Prostate gland (tissue), 2 donors: ENCODE measurements at regions not wholly inside any gene's neighbourhood (a gene's known extent, or its start where the extent isn't known, plus 50 kb on each side); places are given as distances from the start of the nearest gene placed in this dataset.

Experiments
- DNase-seq: peaks from one replicate; pipeline ENCODE4 v3.0.0-alpha.2; 2019; ENCODE audit warnings: low spot score
- H3K27ac ChIP-seq, 2 donors: fragments of 200-600 bp; sonication (generic); 2 replicates each; pipeline ENCODE4 v1.5.1; 2017 to 2019
- H3K27me3 ChIP-seq: fragments of 200-600 bp; sonication (generic); replicated peaks from 2 replicates; pipeline ENCODE4 v1.5.1; 2019; ENCODE audit not compliant: insufficient read depth
- H3K36me3 ChIP-seq, 2 donors: fragments of 200-600 bp; sonication (generic); 1 replicate in 1 of 2; 2 replicates in 1 of 2; pipeline versions ENCODE4 v1.5.1 to v1.8.1; 2017 to 2019
- H3K4me1 ChIP-seq: fragments of 200-600 bp; sonication (generic); replicated peaks from 2 replicates; pipeline ENCODE4 v1.5.1; 2019
- H3K4me3 ChIP-seq, 2 donors: fragments of 200-600 bp; sonication (generic); 2 replicates each; pipeline ENCODE4 v1.5.1; 2017 to 2019
- H3K9me3 ChIP-seq: fragments of 200-600 bp; sonication (generic); 2 replicates; pipeline ENCODE4 v1.5.1; 2017
- CTCF ChIP-seq, 4 experiments: fragments of 200-600 bp in 2 of 4; fragments of 450-650 bp in 2 of 4; sonication (generic) in 2 of 4; IDR thresholded peaks; 1 replicate in 3 of 4; 2 replicates in 1 of 4; pipeline ENCODE4 v1.5.1; 2016 to 2019; ENCODE audit warnings: antibody characterized with exemption in 4 of 4, mild to moderate bottlenecking in 2 of 4, moderate library complexity in 2 of 4
- POLR2A ChIP-seq: fragments of 450-650 bp; IDR thresholded peaks from one replicate; pipeline ENCODE4 v1.6.1; 2016; ENCODE audit warnings: antibody characterized with exemption, mild to moderate bottlenecking
- POLR2AphosphoS5 ChIP-seq: sonication (generic); formaldehyde crosslinking; IDR thresholded peaks from one replicate; pipeline ENCODE4 v1.6.1; 2017; ENCODE audit warnings: antibody characterized with exemption
- WGBS: methylation state at CpG from one replicate; pipeline ENCODE4 v1.1.5; 2018; 5-methylcytosine and 5-hydroxymethylcytosine counted together
- intact Hi-C: fragments of 100-400 bp; cut with DNase I; formaldehyde crosslinking; loops from one replicate; pipeline ENCODE4 v1.14.2; 2022

GRCh38 chr2:111662039-111662770 lies 221.8 kb downstream of the ANAPC1 start:
- no peak overlapping the region for H3K4me3 ChIP-seq
- WGBS: 47% methylated on average over 6 of the region's 6 CpGs
- H3K27me3 ChIP-seq: no peaks in the 10 kb centered on the region
- H3K4me1 ChIP-seq: no peaks in the 10 kb centered on the region
- no peaks in the 10 kb centered on the region for H3K9me3 ChIP-seq
- no peak for DNase-seq
- H3K36me3 ChIP-seq: no peaks in the 10 kb centered on the region
- TF ChIP-seq POLR2AphosphoS5 (no peak), CTCF (IDR thresholded peaks at IDR 0.05) (no peak), POLR2A (no peak)
- intact Hi-C loops: no loop called here
- no peak overlapping the region for H3K27ac ChIP-seq

GRCh38 chr2:111662771-111663470 lies 221.1 kb downstream of the ANAPC1 start:
- no peak for TF ChIP-seq POLR2AphosphoS5
- no peak for TF ChIP-seq CTCF (IDR thresholded peaks at IDR 0.05)
- TF ChIP-seq POLR2A: no peak
- Histone ChIP-seq H3K4me3 (no peak overlapping the region), H3K4me1 (no peaks in the 10 kb centered on the region), H3K9me3 (no peaks in the 10 kb centered on the region), H3K36me3 (no peaks in the 10 kb centered on the region), H3K27ac (no peak overlapping the region), H3K27me3 (no peaks in the 10 kb centered on the region)
- no peak for DNase-seq
- 88% methylated on average over 7 of the region's 7 CpGs for WGBS
- intact Hi-C loops: no loop called here

DNA sequence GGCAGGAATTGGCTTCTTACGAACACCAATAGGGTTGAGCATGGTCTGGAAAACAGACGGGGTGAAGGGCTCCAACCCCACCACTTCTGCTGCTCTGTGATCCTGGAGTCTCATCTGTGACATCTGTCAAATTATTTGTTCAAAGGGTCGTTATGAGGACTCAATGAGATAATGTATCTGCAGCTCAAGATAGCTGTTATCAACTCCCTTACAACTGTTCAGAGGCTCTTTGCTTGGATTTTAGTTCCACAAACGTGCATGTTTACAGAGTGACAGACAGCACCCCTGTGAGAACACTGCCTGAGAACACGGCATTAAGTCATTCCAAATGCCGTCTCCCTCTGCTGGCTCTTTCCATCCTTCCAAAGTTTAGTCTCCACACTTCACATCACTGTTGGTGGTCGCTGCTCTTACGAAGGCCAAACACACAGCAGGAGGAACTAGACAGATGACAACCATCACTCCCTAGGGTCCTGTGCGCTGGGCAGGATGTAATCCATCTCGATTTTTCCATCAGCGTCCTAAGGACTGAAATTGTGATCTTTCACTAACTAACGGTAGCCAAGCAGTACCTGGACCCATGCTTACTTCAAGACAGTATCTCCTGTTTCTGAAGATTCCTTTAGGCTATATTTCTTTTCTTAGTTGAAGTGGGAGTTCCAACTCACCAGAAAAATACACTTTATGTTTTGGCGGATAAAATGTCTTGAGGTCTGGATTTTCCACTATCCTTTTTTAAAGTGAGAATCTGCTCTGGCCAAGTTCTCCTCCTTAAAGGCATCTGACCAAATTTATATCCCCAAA lies 220.3 kb downstream of the ANAPC1 start:
- Histone ChIP-seq H3K36me3 (no peaks in the 10 kb centered on the region), H3K4me3 (no peak overlapping the region), H3K9me3 (no peaks in the 10 kb centered on the region), H3K4me1 (no peaks in the 10 kb centered on the region), H3K27ac (no peak overlapping the region), H3K27me3 (no peaks in the 10 kb centered on the region)
- WGBS: 74% methylated on average over 13 of the region's 13 CpGs
- DNase-seq: no peak
- TF ChIP-seq POLR2AphosphoS5 (no peak), CTCF (IDR thresholded peaks at IDR 0.05) (no peak), POLR2A (no peak)
- intact Hi-C loops: no loop called here

DNA sequence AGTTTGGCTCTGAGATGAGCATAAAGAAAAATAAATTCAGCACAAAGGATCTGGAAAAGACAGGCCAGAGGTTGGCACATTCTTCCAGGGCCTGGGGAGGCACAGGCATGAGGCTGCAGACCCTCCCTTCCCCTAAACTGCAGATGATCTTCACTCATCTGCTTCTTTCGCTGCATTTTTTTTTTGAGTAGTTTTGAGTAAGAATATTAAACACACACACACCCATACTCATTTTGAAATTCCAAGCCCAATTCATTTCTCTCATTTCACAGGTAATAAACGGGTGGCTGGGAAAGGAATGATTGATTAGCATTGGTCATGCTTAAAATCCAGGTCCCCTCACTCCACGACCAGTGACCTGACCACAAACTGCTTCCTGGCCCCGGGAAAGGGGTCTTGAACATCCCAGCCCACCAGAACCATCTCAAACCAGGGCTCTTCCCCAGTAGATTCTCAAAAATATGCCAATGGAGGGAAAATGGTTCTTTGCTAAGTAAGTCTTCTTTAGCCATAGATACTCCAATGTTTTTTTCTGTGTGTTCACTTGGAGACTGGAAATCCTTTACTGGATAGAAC lies 219.6 kb downstream of the ANAPC1 start:
- no peak for TF ChIP-seq CTCF (IDR thresholded peaks at IDR 0.05)
- TF ChIP-seq POLR2AphosphoS5: no peak
- no peak for TF ChIP-seq POLR2A
- no peaks in the 10 kb centered on the region for H3K27me3 ChIP-seq
- WGBS: 84% methylated on average over 4 of the region's 4 CpGs
- no peaks in the 10 kb centered on the region for H3K4me1 ChIP-seq
- no peak overlapping the region for H3K4me3 ChIP-seq
- H3K27ac ChIP-seq: no peak overlapping the region
- no peaks in the 10 kb centered on the region for H3K36me3 ChIP-seq
- intact Hi-C loops: no loop called here
- no peak for DNase-seq
- no peaks in the 10 kb centered on the region for H3K9me3 ChIP-seq
